ENCODE measurements at regions not wholly inside any gene's neighbourhood (a gene's known extent, or its start where the extent isn't known, plus 50 kb on each side); places are given as distances from the start of the nearest gene placed in this dataset.

- no peak for DNase-seq (ENCODE audit: low read depth)
Observed at GRCh38 chr14:97592341-97592980, 795.3 kb downstream of the VRK1 start.

- no peak for DNase-seq (ENCODE audit: low read depth)
Observed at GRCh38 chr14:97594306-97594705, 797.1 kb downstream of the VRK1 start.

- DNase-seq (ENCODE audit: low read depth): no peak
Observed at GRCh38 chr14:97602438-97603117, 805.4 kb downstream of the VRK1 start.

- DNase-seq (ENCODE audit: low read depth): no peak
Observed at GRCh38 chr14:97603201-97603600, 806.0 kb downstream of the VRK1 start.

GRCh38 chr14:97604731-97605130 is 807.5 kb downstream of the VRK1 start:
- DNase-seq (ENCODE audit: low read depth): no peak

GRCh38 chr14:97618401-97618800 is 821.2 kb downstream of the VRK1 start:
- DNase-seq (ENCODE audit: low read depth): no peak

GRCh38 chr14:97618917-97619690 is 821.9 kb downstream of the VRK1 start:
- no peak for DNase-seq (ENCODE audit: low read depth)

- DNase-seq (ENCODE audit: low read depth): no peak
Observed at GRCh38 chr14:97620066-97620465, 822.9 kb downstream of the VRK1 start.

GRCh38 chr14:97624985-97625384 is 827.8 kb downstream of the VRK1 start:
- no peak for DNase-seq (ENCODE audit: low read depth)

GRCh38 chr14:97625477-97625876 is 828.3 kb downstream of the VRK1 start:
- no peak for DNase-seq (ENCODE audit: low read depth)

GRCh38 chr14:97626088-97626487 is 828.9 kb downstream of the VRK1 start:
- no peak for DNase-seq (ENCODE audit: low read depth)

GRCh38 chr14:97630249-97630648 is 833.1 kb downstream of the VRK1 start:
- no peak for DNase-seq (ENCODE audit: low read depth)

- no peak for DNase-seq (ENCODE audit: low read depth)
Observed at GRCh38 chr14:97633131-97633738, 836.1 kb downstream of the VRK1 start.

GRCh38 chr14:97634751-97635150 is 837.6 kb downstream of the VRK1 start:
- no peak for DNase-seq (ENCODE audit: low read depth)

- DNase-seq (ENCODE audit: low read depth): no peak
Observed at GRCh38 chr14:97638864-97639263, 841.7 kb downstream of the VRK1 start.

GRCh38 chr14:97640031-97640430 is 842.8 kb downstream of the VRK1 start:
- DNase-seq (ENCODE audit: low read depth): no peak

GRCh38 chr14:97641827-97642226 is 844.6 kb downstream of the VRK1 start:
- no peak for DNase-seq (ENCODE audit: low read depth)

GRCh38 chr14:97642631-97643030 is 845.4 kb downstream of the VRK1 start:
- no peak for DNase-seq (ENCODE audit: low read depth)

GRCh38 chr14:97644365-97644764 is 847.2 kb downstream of the VRK1 start:
- no peak for DNase-seq (ENCODE audit: low read depth)

GRCh38 chr14:97649752-97650151 is 852.6 kb downstream of the VRK1 start:
- no peak for DNase-seq (ENCODE audit: low read depth)

- no peak for DNase-seq (ENCODE audit: low read depth)
Observed at GRCh38 chr14:97655169-97655948, 858.2 kb downstream of the VRK1 start.

- no peak for DNase-seq (ENCODE audit: low read depth)
Observed at GRCh38 chr14:97657609-97658008, 860.4 kb downstream of the VRK1 start.

All from CMK (cell line).